ENCODE measurements at regions not wholly inside any gene's neighbourhood (a gene's known extent, or its start where the extent isn't known, plus 50 kb on each side); places are given as distances from the start of the nearest gene placed in this dataset.
"Not testable (repeated sequence)": the region's sequence is repeated elsewhere in the genome, so short reads cannot be mapped to it uniquely, and the experiment has no call there.

GRCh38 chr6:170142559-170142958 lies 148.3 kb downstream of the DLL1 start:
- Mint-ChIP-seq H3K27ac (no peak overlapping the region), H3K9me3 (no peaks in the 10 kb centered on the region), H3K4me3 (no peak overlapping the region), H3K36me3 (no peaks in the 10 kb centered on the region), H3K27me3 (peaks cover 3% of the 10 kb centered on the region), H3K4me1 (ENCODE audit: unreplicated experiment) (no peaks in the 10 kb centered on the region)
- no peak for TF ChIP-seq CTCF (conservative IDR thresholded peaks at IDR 0.05)
- DNase-seq (ENCODE audit: extremely low spot score, unreplicated experiment): peak; percentile 32

GRCh38 chr6:170141061-170141460 lies 149.8 kb downstream of the DLL1 start:
- peak; percentile 43 for DNase-seq (ENCODE audit: extremely low spot score, unreplicated experiment)
- not testable (repeated sequence) for H3K9me3 Mint-ChIP-seq; H3K36me3 Mint-ChIP-seq; H3K4me1 Mint-ChIP-seq (ENCODE audit: unreplicated experiment); H3K27ac Mint-ChIP-seq; H3K4me3 Mint-ChIP-seq; H3K27me3 Mint-ChIP-seq

- DNase-seq (ENCODE audit: extremely low spot score, unreplicated experiment): no peak
- Mint-ChIP-seq H3K36me3 (no peaks in the 10 kb centered on the region), H3K27me3 (peaks cover 3% of the 10 kb centered on the region), H3K4me1 (ENCODE audit: unreplicated experiment) (peaks cover 3% of the 10 kb centered on the region), H3K27ac (no peak overlapping the region), H3K9me3 (no peaks in the 10 kb centered on the region), H3K4me3 (no peak overlapping the region)
- no peak for TF ChIP-seq CTCF (conservative IDR thresholded peaks at IDR 0.05)
Observed at GRCh38 chr6:170140129-170140528, 150.7 kb downstream of the DLL1 start.

GRCh38 chr6:170139531-170139930 lies 151.3 kb downstream of the DLL1 start:
- no peak overlapping the region for H3K27ac Mint-ChIP-seq
- H3K4me3 Mint-ChIP-seq: no peak overlapping the region
- no peak for TF ChIP-seq CTCF (conservative IDR thresholded peaks at IDR 0.05)
- H3K9me3 Mint-ChIP-seq: no peaks in the 10 kb centered on the region
- H3K36me3 Mint-ChIP-seq: no peaks in the 10 kb centered on the region
- peaks cover 3% of the 10 kb centered on the region for H3K4me1 Mint-ChIP-seq (ENCODE audit: unreplicated experiment)
- H3K27me3 Mint-ChIP-seq: no peaks in the 10 kb centered on the region
- DNase-seq (ENCODE audit: extremely low spot score, unreplicated experiment): peak; percentile 63

GRCh38 chr6:170139046-170139445 lies 151.8 kb downstream of the DLL1 start:
- H3K27me3 Mint-ChIP-seq; H3K9me3 Mint-ChIP-seq; H3K27ac Mint-ChIP-seq; H3K4me3 Mint-ChIP-seq; H3K4me1 Mint-ChIP-seq (ENCODE audit: unreplicated experiment); H3K36me3 Mint-ChIP-seq: not testable (repeated sequence)
- peak; percentile 32 for DNase-seq (ENCODE audit: extremely low spot score, unreplicated experiment)

GRCh38 chr6:170137911-170138910 lies 152.7 kb downstream of the DLL1 start:
- Mint-ChIP-seq H3K36me3 (no peaks in the 10 kb centered on the region), H3K4me1 (ENCODE audit: unreplicated experiment) (peaks cover 9% of the 10 kb centered on the region), H3K9me3 (no peaks in the 10 kb centered on the region), H3K4me3 (no peak overlapping the region), H3K27me3 (no peaks in the 10 kb centered on the region), H3K27ac (no peak overlapping the region)
- TF ChIP-seq CTCF (conservative IDR thresholded peaks at IDR 0.05): no peak
- peak; percentile 49 for DNase-seq (ENCODE audit: extremely low spot score, unreplicated experiment)

All from type B pancreatic cell (in vitro differentiated cells).